ENCODE measurements at regions not wholly inside any gene's neighbourhood (a gene's known extent, or its start where the extent isn't known, plus 50 kb on each side); places are given as distances from the start of the nearest gene placed in this dataset.
"Not testable (repeated sequence)": the region's sequence is repeated elsewhere in the genome, so short reads cannot be mapped to it uniquely, and the experiment has no call there.

DNA sequence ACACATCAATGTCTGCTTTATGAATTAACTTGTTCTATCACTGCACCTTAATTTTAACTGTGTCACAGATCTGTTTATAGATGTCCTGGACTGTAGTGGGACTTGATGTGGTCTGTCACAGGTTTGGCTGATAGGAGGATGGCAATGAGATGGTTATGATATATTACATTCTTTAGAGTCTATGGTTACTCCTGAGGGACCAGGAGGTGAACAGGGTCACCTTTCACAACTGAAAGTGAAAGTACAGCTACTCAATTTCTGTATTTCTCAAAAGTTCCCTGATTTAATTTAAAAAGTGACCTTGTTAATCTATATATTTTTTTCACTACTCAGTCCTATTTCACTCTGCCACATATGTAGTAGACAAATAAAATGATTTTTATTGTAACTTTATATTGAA lies 1284.1 kb upstream of the GYPC start:
- no peak for DNase-seq

DNA sequence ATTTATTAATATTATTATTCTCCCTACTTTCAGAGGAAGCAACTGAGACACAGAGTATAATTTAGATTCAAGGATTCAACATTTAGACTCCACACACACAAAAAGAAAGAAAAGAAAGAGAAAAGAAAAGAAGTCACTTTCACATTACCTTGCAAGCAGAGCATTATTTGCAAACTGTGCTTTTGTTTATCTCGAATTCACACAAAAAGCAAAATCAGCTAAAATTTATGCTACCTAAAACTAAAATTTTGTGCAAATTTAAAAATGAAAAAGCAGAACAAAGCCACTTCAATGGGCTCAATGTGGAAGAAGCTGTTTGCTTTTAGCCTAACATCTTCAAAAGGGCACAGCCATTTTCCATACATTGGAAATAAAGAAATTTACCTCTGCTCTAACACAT lies 1282.7 kb upstream of the GYPC start:
- DNase-seq = no peak

DNA sequence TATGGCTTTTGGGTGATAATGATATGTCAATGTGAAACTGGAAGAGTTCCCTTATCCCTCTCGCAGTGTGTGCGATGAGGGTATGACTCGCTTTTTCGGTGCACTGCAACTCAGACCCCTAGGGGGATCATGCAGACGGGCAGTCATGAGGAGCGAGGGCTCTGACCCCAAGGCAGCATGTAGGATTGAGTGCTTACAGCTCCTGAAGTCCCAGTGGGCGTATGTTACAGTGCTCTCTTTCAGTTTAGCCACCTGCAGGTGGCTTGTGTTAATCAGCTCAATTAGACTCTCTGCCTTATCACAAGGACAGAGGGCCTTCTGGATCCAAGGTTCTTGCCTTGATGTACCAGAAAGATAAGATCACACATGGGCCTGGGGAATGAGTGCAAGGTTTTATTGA lies 1269.9 kb upstream of the GYPC start:
- DNase-seq = no peak

DNA sequence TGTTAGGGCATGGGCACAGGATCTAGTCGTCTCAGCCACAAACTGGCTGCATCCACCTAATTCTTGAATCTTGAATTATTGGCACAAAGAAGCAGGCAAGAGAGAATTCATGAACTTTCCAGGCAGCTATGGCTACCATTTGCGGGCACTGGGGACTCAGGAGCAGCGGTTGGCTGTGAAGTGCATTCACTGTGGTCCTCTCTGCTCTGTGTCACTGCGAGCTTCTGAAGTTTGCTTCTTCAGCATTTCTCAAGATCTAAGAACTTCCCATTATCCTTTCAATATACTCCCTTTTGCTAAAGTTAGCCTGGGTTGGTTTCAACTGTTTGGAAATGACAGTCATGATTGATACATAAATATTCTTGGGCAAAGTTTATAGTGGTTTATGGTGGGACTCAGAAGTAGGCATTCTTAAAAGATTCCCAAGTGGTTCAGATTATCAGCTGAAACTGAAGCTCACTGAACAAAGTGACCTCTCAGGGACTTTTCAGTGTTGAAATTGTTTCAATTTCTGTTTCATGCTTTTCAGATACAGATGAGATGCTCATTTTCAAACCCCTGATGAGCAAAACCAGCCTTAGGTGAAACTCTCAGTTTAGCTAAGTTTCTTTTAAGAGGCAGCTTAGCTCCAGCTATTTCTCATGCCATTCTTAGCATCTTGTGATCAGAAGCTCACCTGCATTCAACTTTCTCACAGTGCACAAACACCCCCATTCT lies 1258.3 kb upstream of the GYPC start:
- no peak for DNase-seq

DNA sequence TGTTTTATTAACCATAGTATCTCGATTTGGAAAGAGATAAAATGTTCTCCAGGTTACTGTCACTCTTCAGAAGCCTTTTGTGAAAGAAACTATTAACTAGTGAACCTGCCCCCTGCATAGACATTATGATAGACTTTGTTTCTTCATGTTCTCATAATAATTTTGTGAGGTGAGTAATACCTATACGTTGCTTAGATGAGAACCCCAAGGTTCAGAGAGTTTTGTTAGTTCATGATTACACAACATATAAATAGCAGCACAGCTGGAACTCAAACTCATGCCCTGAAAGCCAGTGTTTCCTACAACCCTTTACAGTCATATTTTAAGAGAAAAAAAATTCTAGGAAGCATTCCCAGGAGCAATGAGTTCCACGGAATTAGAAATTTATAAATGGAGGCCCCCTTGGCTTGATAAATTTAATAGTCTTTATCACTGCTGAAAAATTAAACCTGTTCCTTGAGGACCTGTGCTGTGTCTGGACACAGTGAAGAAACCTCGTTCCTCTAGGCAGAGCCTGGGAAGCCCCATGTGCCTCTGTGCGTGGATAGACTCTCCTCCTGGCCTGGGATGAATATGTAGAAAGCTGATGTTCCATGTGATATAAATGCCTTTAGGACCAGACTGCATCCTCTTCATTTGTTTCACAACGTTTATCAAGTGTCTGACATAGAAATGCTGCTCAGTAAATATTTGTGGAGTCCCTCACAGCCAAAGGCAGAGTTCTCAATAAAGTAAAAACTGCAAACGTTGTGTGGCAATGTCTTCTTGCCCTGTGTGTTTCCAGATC lies 1257.0 kb upstream of the GYPC start:
- DNase-seq = no peak

DNA sequence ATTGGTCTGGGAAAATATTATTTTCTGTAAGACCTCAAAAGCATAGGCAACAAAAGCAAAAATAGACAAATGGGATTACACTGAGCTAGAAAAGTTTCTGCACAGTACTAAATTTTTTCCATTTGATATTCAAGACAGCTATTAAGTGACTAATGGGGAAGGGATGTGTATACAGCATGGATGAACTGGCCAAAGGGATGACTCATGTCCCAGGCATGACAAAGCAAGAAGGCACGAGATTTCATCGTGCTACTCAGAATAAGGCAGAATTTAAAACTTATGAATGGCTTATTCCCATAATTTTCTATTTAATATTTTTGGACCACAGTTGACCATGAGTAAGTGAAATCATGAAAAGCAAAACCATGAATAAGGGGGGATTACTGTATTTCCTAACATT lies 1250.1 kb upstream of the GYPC start:
- no peak for DNase-seq

DNA sequence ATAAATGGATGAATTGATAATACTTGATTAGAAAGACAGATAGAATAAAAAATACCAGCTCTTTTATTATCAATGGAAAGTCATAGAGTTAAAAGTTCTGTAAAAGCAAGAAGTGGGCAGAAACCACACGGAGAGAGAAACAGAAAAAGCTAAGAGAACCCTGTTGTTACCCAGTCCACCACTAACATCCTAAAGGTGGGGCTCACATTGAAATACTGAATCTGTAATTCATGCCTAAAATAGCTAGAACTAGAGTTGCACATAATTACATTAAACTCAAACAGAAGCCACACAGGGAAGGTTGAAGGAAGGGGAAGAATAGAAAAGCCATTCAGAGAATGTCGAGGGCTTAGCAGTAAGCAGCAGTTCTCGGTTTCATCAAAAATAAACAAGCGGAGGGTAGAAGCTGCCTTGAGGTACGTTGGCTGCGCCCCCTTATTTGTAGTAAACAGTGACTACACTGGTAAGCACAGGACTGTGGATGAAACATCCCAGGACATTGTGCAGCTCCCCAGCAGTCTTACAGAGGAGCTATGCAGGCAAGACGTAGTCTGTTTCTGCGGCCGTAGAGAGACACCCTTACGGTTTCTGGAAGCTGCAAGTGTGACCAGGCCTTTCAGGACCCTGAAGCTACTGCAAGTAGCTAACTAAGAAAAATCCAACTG lies 1247.0 kb upstream of the GYPC start:
- no peak for DNase-seq

DNA sequence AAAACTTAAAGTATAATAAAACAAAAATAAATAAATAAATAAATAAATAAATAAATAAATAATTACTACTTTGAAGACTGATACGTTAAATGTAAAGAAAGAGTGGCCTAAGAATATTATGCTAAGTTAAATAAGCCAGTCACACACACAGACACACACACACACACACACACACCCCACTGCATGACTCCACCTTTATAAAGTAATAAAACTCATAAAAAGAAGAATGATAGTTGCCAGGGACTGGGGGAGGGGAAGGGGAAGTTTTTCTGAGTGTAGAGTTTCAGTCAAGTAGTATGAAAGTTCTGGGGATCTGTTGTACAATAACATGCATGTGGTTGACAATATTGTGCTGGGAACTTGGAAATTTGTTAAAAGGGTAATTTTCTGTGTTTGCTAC lies 1237.5 kb upstream of the GYPC start:
- no peak for DNase-seq

DNA sequence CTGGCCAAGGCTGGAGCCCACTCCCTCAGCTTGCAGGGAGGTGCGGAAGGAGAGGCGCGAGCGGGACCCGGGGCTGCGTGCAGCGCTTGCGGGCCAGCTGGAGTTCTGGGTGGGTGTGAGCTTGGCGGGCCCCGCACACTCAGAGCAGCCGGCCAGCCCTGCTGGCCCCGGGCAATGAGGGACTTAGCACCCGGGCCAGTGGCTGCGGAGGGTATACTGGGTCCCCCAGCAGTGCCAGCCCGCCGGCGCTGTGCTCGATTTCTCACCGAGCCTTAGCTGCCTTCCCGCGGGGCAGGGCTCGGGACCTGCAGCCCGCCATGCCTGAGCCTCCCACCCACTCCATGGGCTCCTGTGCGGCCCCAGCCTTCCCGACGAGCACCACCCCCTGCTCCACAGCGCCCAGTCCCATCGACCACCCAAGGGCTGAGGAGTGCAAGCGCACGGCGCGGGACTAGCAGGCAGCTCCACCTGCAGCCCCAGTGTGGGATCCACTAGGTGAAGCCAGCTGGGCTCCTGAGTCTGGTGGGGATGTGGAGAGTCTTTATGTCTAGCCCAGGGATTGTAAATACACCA lies 1233.7 kb upstream of the GYPC start:
- DNase-seq = not testable (repeated sequence)

DNA sequence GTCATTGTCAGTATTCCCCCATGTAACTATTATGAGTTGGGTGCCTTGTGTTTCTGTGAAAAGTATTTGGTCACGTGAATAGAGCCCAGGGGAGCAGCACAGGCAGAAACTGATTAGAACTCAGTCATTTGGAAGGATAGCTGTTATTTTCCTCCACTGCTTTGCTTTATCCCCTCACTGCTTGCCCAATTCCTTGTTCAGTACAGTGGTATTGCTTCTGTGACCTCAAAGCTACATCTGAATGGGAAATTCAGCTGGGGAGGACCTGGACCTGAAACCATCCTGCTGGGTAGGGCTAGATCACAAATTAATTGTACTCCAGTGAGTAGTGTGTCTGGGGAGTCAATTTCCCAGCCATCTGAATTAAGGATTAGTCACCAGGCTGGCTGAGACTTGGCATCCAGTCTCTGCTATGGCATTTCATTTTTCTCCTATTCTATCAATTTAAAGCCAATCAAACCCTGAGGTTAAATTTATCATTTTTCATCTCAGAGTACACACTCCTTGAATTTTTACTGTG lies 1231.6 kb upstream of the GYPC start:
- no peak for DNase-seq

DNA sequence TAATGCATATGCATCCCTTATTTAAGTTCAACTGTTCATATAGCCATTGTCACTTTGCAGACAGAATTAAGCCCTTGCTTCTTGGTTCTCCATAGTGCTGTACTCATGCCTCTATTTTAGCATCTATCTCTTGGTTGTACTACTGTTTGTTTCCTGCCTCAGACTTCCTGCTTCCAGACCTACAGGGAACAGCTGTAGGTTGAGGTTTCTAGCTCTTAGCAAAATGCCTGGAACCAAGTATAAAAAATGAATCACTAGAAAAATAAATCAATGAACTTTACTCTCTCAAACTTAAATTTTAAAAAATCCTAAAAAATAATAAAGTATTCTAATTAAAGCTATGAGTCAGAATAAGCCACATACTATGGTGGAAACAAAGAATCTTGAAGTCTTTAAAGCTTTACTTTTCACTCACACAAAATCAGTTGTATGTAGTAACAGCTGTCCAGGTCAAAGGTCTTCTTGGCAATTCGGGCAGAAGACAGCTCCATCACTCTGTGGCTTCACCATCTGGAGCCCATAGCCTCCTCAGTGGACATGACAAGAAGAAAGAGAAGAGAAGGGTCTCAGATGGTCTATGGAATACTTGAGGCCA lies 1228.1 kb upstream of the GYPC start:
- DNase-seq = no peak

DNA sequence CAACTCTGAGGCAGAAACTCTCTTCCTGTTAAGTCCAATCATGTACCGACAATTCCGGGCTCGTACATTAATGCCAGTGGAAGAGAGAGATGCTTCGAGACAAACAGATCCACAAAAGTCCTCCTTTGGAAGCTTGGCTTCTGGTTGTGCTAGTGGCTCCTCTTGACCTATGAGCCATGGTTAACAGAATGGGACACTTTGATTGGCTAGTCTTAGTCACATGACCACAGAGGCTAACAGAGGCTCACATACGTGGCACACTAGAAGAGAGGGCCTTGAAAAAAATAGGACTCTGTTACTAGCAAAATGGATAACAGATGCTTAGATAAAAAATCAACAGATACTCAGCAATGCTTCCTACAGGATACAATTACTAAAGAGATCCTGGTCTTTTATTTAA lies 1211.9 kb upstream of the GYPC start:
- no peak for DNase-seq

DNA sequence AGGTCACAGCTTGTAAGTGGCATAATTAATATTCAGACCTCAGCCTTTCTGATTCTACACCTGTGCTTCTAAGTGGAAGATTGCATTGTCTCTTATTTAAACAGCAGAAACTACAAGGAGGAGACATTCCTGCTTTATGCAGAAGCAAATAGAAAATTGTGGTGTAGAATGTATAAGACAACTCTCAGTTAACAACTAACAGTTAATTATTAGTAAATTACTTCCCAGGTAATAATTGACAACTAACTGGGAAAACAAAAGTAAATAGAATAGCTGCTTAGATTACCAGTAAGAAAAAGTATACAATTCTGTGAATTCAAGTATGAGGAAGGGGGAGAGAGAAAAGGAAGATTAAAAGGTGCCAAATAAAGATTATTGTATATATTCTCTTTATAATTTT lies 1210.5 kb upstream of the GYPC start:
- no peak for DNase-seq

DNA sequence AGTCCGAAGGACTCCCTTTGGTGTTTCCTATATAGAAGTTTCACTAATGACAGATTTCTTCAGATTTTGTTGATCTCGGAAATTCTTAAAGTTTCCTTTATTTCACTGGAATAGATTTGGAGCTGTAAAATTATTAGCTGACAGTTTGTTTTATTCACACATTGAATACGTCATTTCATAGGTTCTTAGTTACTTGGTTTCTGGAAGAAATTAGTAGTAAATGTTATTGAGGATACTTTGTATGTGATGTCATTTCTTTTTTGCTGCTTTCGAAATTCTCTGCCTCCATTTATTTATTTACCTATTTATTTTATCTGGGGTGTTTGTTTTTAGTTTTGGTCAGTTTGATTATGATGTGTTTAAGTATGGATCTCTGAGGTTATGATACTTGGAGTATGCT lies 1205.9 kb upstream of the GYPC start:
- DNase-seq = no peak

DNA sequence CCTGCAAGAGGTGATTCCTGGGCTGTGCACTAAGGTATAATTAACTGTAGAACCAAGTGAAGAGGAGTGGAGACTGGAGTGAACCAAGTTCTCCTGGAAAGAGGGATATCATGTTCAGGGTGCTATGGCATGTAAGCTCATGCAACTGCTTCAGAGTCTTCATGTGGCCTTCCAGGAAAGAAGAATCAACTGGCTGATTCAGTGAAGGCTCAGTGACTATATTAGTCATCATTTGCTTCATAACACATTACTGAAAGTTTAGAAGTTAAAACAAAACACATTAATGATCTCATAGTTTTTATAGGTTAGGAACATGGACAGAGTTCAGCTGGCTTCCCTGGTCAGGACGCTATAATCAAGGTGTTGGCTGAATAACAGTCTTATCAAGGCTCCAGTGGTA lies 1200.8 kb upstream of the GYPC start:
- DNase-seq = no peak

DNA sequence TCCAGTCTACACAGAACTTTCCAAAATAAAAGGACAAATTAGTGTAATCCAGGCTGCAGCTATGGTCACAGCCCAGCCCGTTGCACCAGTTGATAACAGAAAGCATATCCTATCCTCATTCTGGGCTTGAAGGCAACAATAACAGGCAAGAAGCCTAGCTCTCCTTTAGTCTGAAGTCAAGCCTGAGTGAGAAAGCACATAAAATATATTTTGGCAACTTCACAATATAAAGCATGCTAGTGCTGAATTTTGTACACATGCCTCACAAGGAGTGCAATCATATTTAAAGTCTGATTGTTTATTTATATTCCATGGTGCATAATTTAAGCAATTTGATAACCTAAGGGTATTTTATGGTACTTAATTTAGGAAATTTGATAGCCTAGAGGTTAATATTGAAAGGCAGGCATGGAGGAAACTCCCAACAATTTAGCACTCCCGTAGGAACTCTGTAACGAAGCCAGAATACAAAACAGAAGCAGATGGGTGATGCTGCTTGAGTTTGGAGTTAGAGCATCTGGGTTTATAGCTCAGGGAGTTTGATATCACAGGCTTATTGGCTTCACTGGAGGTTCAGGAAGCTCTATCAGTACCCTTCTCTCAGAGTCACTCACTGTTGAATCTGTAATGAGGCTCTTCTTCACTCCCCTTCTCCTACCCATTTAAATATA lies 1199.1 kb upstream of the GYPC start:
- DNase-seq = no peak

DNA sequence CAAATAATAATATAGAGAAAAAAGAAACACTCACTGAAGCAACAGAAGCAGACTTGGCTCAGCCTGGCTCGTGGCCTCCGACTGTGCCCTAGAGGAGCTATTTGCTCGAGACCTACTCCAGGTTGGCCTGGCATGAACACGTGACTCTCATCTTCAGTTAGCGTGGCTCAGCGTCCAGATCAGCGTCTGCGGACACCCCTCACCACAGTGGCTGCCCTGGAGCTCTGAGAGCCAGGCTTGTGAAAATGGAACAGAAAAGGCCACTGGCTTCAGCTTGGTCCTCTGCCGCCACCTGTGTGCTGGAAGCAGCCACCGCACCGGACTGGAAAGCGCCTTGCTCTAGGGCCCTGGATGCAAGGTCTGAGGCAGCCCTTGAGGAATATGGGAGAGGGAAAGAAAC lies 1184.0 kb upstream of the GYPC start:
- DNase-seq = peak; percentile 4

DNA sequence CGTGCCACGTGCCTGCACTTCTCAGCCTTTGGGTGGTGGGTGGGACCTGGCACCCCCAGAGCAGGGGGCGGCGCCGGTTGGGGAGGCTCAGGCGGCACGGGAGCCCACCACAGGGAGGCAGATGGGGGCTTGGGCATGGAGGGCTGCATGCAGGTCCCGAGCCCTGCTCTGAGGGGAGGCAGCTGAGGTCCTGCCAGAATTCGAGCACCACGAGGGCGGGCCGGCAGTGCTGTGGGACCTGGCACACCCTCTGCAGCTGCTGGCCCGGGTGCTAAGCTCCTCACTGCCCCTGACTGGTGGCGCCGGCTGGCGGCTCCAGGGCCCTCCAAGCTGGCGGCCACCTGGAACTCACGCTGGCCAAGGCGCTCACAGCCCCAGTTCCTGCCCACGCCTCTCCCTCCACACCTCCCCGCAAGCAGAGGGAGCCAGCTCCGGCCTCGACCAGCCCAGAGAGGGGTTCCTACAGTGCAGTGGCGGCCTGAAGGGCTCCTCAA lies 1176.8 kb upstream of the GYPC start:
- no peak for DNase-seq

DNA sequence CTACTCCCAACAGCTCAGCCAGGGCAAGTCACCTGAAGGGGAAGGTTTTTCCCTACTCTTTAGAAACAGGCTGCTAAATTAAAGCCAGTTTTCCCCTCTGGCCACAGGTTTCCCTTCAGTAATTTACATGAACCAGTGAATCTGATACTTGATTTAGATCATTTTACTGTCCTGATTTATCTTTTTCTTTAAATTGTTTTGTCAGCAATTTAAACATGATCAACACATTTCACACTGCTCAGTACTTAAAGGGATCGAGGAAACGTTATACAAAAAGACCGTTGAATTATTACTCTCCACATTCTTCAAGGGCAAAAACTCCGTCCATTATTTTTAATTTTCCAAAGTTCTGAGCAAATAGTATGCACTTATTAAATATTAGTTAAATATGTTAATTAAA lies 1165.7 kb upstream of the GYPC start:
- DNase-seq = no peak

DNA sequence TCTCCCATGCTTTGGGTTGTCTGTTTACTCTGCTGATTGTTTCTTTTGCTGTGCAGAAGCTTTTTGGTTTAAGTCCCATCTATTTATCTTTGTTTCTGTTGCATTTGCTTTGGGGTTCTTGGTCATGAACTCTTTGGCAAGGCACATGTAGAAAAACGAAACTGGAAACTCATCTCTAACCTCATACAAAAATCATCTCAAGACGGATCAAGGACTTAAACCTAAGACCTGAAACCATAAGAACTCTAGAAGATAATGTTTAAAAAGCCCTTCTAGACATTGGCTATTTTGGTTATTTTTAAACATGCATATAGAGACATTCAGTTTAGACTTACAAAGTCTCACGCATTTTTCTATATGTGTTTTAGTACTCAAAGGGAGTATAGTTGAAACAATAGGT lies 1164.3 kb upstream of the GYPC start:
- DNase-seq = no peak

DNA sequence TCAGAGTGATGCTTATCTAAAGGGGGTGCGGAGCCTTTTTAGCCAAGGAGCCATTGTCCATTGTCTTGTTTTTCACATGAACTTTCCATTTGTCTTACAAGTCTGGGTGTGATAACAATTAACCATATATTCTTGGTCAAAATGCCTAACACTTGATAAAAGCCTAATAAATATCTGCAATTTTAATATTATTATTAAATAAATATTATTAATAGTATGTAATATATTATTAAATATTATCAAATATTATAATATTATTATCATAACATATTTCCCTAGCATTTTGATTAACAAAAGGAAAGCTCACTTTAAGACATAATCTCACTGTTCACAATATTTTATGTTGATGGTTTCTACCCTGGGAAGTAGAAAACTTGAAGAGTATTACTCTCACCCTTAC lies 1143.6 kb upstream of the GYPC start:
- DNase-seq = no peak

DNA sequence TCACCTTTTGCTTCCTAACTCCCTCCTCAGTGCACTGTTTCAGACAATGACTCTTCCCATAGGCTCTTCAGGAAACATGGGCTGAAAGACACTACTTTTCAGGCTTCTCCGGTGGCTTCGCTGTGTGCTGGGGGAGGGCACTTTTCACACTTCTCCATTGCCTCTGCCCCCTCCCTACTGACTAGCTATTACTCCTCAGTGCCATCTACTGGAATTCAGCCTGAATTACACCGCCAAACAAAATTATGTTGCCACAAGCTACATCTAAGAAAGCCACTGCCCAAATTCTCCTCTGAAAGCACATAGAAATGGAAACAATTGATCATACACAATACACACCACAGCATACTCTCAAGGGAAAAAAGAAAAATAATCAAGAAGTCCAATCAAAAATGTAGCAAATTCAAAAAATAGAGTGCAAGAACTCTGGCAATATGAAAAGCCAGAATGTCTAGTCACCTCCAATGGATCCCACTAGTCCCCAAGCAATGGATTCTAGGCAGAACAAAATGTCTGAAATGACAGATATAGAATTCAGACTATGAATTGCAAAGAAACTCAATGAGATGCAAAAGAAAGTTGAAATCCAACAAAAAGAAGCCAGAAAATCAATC lies 1139.4 kb upstream of the GYPC start:
- no peak for DNase-seq
